HG03280 (cell line): ENCODE measurements at regions not wholly inside any gene's neighbourhood (a gene's known extent, or its start where the extent isn't known, plus 50 kb on each side); places are given as distances from the start of the nearest gene placed in this dataset.

Experiments
- ATAC-seq: cut with Tn5 transposase; IDR thresholded peaks from one replicate; pipeline ENCODE4 v1.9.1; 2021; ENCODE audit warnings: mild to moderate bottlenecking, moderate library complexity; ENCODE audit not compliant: unreplicated experiment

- ATAC-seq = peak; percentile 36
Measured at GRCh38 chr10:110355141-110355831, 50.6 kb upstream of the SMNDC1 start.

- peak; percentile 17 for ATAC-seq
Measured at GRCh38 chr10:110355922-110356627, 51.4 kb upstream of the SMNDC1 start.

- ATAC-seq = peak; percentile 81
Measured at GRCh38 chr10:110356628-110357245, 52.0 kb upstream of the SMNDC1 start.

- ATAC-seq = peak; percentile 18
Measured at GRCh38 chr10:110357252-110357780, 52.6 kb upstream of the SMNDC1 start.

GRCh38 chr10:110357871-110358270 lies 53.2 kb upstream of the SMNDC1 start:
- no peak for ATAC-seq

GRCh38 chr10:110358278-110358677 lies 53.6 kb upstream of the SMNDC1 start:
- ATAC-seq = no peak

- no peak for ATAC-seq
Measured at GRCh38 chr10:110358869-110359629, 54.3 kb upstream of the SMNDC1 start.

GRCh38 chr10:110360857-110361474 lies 56.2 kb upstream of the SMNDC1 start:
- no peak for ATAC-seq

- ATAC-seq = no peak
Measured at GRCh38 chr10:110361800-110362456, 57.2 kb upstream of the SMNDC1 start.

GRCh38 chr10:110363572-110364411 lies 59.1 kb upstream of the SMNDC1 start:
- no peak for ATAC-seq

GRCh38 chr10:110364531-110364937 lies 59.8 kb upstream of the SMNDC1 start:
- no peak for ATAC-seq

- no peak for ATAC-seq
Measured at GRCh38 chr10:110365356-110366143, 60.8 kb upstream of the SMNDC1 start.

- no peak for ATAC-seq
Measured at GRCh38 chr10:110366635-110367034, 61.9 kb upstream of the SMNDC1 start.

- ATAC-seq = no peak
Measured at GRCh38 chr10:110368002-110368401, 63.3 kb upstream of the SMNDC1 start.

GRCh38 chr10:110368556-110368955 lies 63.8 kb upstream of the SMNDC1 start:
- no peak for ATAC-seq

GRCh38 chr10:110370006-110370405 lies 65.3 kb upstream of the SMNDC1 start:
- no peak for ATAC-seq

GRCh38 chr10:110372656-110373055 lies 67.9 kb upstream of the SMNDC1 start:
- no peak for ATAC-seq

GRCh38 chr10:110373059-110373458 lies 68.3 kb upstream of the SMNDC1 start:
- no peak for ATAC-seq
